KBM-7 (cell line): ENCODE measurements at regions not wholly inside any gene's neighbourhood (a gene's known extent, or its start where the extent isn't known, plus 50 kb on each side); places are given as distances from the start of the nearest gene placed in this dataset.

ENCODE experiments used
- DNase-seq: peaks from one replicate; pipeline ENCODE4 v3.0.0-alpha.2; 2015
- in situ Hi-C: fragments of 300-500 bp; cut with MboI; formaldehyde crosslinking; loops from 2 replicates; pipeline ENCODE4 v1.14.3; 2020; ENCODE audit warnings: low sequenced_read_pairs, low pct_unique_long_range_greater_than_20kb, mixed read lengths

DNA sequence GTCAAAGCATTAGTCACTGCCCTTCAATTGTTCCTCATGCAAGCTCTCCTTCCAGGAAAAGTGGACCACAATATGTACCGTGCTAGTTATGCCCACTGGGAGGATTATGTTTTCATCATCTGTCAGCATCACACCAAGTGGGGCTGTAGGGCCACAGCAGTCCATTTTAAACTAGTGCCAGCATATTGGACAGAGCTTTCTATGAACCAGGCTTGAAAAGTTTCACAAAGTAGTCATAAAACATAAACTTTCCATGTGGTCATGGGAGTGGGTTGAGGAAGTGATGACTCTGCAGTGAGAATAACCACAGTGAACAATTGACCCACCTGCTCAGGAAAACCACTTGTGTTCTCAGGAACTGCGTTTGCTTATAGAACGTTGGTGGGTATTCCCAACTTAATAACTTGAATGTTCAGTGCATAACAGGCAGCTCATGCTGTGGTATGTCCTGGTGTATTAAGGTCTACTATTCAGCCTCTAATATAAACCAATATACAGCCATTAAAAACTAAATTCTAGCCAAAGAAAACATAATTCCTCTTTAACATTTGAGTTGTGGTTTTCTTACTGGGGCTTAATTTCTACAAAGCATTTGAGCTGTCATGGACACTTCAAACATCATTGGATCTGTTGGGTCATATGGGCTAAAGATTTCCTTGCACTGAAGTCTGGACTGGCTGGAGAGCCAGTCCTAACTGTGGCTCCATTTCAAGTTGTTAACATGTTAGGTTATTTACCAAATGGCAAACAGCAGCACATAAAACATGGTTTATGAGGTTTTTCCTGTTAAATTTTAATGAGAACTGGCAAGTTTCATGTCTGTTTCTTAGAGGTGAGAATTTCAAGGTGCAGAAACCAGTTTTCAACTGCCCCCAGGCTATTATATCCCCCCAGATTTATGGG lies 274.1 kb downstream of the OTOL1 start:
- peak; percentile 83 for DNase-seq
- in situ Hi-C loops, result no loop called here

DNA sequence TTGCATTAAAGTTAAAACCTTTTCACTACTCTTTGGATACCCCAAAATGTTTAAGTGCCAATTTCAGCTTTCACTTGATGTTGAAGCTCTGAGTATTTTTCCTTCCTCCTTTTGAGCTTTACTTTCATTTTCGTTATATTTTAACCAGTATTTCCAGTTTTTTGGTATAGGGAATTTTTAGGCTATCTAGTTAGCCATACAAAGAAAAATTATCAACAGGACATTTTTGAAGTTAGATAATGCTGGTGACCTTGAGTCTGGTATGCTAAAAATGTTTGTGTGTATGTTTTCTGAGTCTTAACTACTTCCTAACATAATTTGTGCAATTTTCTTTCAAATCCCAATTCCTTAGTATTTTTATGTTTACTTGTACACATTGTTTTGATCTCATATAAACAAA lies 284.8 kb downstream of the OTOL1 start:
- DNase-seq, result peak; percentile 23
- in situ Hi-C loops, result no loop called here

DNA sequence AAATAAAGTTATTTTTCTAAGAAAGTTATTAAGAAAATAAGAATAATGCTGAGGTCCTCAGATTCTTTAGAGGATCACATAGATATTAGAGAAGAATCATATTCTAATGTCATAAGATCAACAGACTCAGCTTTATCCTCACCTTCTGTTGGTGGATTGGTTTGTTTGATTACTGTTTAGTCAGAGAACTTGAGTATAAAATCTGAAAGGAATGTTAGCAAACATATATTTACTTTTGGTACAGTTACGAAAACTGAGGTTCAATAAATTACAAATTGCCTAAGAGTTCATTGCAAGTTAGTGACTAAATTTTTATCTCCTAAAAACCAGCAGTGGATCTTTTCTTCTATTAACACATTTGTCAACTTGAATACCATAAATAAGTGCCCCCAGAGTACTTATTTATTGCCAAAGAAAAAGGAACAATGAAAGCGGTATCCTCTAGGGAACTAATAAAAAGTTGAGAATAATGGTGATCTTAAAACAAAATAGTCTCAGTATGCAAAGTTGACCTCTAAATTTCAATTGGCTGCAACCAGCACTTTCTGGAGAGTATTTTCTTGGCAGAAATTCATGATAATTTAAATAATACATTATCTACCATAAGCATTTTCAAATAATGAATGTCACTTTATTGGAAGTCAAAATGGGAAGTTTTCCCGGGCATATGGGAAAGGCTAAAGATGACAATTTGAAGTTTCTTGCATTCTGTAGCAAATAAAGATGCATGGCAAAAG lies 296.8 kb downstream of the OTOL1 start:
- DNase-seq, result no peak
- in situ Hi-C loops, result no loop called here

DNA sequence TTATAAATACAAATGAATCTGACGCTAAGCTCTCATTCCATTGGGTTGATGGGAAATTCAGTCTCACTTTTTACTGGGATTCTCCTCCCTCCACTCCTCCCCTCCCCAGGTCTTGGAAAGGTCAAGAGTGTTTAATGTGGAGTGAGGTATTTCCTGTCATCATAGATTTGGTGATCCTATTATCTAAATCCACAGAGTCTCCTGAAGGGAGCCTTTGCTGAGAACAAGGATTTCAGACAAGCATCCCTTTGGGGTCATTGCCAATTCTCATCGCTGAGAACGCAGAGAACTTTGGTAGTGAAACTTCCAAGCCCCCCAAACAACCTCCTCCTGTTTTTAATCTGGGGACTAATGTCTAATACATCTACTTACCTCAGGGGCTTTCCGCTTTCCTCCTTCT lies 297.9 kb downstream of the OTOL1 start:
- in situ Hi-C loops, result no loop called here
- no peak for DNase-seq

DNA sequence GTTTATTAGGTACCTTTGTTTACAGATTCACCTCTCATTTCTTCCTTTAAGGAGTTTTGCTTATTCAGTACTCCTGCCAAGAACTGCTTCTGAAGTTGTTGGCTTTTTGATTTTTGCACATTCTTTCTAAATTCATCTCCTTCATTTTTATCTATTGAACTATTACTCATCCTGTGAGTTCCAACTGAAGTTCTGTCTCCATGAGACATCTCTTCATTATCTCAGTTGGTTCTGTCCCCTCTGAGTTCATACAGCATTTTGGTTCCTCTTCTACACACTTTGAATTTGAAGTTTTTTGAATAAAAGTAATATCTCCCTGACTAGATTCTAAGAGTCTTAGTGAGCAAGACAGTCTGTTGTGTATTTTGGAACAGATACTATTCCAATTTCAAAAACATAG lies 299.7 kb downstream of the OTOL1 start:
- no peak for DNase-seq
- in situ Hi-C loops, result no loop called here

DNA sequence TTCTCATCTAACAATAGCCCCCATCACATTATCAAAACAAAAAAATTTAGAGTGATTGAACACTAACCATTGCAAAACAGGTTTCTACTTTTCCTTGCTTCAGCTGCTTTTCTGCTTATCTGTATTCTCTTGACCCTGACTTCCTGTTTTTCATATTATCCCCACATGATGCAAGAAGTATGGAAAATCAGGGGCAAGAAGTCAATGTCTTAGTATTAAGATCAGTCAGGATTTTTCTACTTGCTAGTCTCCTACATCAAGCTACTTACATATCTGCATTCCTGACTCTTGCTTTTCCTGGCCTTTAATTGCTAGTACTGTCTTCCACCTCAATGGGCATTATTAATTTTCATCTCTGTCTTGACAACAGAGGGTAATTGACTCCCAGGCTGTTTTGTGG lies 300.2 kb downstream of the OTOL1 start:
- in situ Hi-C loops, result no loop called here
- DNase-seq, result peak; percentile 47

DNA sequence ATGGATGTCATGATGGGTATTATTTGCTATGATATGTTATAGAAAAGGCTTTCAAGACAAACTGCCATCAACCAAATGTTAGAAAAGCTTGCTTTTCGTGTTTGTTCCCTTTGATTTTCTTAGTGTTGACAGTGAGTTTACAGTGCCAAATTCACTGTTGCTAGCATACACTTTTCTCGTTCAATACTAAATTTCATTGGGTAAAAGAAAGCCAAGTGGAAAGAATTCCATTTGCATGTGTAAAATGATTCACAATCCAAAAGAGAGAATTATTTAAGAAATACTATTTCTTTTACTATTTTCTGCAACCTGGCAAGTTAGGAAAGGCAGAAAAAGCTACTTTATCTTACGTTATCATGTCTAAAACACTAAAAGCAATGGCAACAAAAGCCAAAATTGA lies 301.4 kb downstream of the OTOL1 start:
- in situ Hi-C loops, result no loop called here
- DNase-seq, result no peak

DNA sequence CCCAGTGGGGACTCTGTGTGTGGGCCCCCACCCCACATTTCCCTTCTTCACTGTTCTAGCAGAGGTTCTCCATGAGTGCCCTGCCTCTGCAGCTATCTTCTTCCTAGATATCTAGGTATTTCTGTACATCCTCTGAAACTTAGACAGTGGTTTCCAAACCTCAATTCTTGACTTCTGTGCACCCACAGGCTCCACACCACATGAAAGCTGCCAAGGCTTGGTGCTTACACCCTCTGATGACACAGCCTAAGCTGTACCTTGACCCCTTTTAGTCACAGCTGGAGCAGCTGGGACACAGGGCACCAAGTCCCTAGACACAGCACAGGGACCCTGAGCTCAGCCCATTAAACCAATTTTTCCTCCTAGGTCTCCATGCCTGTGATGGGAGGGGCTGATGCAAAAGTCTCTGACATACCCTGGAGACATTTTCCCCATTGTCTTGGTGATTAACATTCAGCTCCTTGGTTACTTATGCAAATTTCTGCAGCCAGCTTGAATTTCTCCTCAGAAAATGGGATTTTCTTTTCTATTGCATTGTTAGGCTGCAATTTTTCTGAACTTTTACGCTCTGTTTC lies 304.5 kb downstream of the OTOL1 start:
- in situ Hi-C loops, result no loop called here
- DNase-seq, result no peak

DNA sequence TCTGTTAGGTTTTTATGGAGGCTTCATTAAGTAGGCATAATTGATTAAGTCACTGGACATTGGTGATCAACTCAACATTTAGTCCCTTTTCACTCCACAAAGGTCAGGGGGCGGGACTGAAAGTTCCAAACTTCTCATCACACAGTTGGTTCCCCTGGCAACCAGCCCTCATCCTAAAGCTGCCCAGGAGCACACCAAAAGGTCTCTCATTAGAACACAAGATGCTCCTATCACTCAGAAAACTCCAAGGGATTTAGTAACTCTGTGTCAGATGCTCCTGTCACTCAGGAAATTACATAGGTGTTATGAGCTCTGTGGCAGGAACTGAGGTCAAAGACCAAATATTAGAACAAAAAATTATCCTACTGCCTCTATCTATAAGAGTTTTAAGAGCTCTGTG lies 321.5 kb downstream of the OTOL1 start:
- no peak for DNase-seq
- in situ Hi-C loops, result no loop called here

DNA sequence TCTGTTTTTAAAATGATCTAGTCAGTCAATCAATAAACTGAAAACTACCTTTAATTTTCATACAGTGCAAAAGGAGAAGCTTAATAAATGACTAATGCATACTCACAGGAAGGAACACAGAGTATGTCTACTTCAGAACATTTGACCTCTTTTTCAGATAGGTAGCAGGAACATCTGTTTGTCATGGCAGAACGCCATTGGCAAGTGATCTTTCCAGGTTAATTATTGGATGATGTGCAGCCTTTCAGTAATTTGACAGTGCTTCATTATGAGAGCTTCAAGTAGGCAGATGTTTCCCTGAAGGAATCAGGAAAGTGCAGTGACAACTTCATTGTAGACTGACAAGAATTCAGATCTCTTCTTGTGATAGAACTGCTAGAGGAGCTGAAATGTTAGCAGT lies 325.0 kb downstream of the OTOL1 start:
- DNase-seq, result no peak
- in situ Hi-C loops, result no loop called here

DNA sequence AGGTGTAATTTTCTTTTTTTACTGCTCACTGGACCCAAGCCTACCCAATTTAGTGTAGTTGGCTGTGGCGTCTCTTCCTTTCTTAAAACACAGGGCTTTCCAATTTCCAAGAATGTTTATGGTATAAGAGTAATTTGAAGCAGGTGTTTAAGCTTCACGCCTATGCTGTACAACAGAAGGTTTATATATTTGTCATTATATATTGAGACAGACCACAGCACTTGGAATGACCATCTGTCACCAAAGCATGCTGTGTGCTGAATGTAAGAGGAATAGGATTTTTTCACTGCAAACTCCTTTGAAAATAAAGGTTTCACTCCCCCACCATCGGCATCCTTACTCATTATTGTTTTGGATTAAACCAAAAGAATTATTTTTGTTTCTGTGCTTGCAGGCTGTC lies 325.7 kb downstream of the OTOL1 start:
- in situ Hi-C loops, result no loop called here
- no peak for DNase-seq

DNA sequence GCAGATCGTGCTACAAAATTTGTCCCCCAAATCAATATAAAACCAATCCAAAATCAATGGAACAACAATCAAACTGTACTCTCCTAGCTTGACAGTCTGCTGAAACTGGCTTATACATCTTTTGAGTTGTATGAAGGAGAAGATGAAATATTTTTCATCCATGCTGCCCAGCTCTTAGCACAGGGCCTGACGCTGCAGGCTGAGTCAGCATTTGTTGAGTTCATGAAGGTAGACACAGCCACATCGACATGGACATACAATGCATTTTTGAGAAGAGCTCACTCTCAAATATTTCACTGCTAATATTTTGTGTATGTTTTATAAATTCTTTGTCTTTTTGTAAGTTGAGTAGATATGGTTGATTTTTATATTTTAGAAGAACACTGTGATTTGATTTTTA lies 327.3 kb downstream of the OTOL1 start:
- no peak for DNase-seq
- in situ Hi-C loops, result no loop called here

DNA sequence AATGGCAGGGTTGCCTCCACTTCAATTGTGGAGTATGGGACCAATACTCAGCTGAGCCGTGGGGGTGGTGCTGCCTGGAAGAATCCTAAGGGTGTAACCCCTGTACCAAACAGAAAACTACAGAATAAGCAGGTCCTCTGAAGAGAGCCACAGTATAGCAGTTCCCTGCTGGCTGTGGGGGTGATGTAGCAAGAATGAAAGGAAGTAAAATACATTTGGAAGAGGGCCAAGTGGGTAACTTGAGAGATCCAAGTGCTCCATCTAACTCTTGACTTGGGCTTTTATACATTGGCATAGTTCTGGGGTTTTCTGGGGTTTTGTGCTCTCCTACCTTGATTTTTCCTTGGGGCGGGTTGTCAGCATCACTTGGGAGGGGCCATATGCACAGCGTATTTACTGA lies 341.4 kb downstream of the OTOL1 start:
- in situ Hi-C loops, result no loop called here
- DNase-seq, result peak; percentile 39

DNA sequence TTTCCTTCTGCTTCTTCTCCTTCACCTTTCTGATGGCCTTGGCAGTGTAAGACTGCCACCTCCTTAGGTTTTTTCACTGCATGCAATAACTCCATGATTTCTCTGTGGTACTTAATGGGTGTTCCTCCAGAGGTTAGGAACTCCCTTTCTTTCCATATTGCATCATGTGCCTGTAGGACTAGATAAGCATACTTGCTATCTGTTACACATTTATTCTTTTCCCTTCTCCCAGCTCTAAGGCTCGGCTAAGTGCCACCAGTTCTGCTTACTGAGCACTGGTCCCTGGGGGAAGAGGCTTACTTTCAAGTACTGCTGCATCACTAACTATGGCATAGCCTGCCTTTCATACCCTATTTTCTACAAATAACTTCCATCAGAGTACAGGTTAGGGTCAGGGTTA lies 351.8 kb downstream of the OTOL1 start:
- in situ Hi-C loops, result no loop called here
- no peak for DNase-seq

DNA sequence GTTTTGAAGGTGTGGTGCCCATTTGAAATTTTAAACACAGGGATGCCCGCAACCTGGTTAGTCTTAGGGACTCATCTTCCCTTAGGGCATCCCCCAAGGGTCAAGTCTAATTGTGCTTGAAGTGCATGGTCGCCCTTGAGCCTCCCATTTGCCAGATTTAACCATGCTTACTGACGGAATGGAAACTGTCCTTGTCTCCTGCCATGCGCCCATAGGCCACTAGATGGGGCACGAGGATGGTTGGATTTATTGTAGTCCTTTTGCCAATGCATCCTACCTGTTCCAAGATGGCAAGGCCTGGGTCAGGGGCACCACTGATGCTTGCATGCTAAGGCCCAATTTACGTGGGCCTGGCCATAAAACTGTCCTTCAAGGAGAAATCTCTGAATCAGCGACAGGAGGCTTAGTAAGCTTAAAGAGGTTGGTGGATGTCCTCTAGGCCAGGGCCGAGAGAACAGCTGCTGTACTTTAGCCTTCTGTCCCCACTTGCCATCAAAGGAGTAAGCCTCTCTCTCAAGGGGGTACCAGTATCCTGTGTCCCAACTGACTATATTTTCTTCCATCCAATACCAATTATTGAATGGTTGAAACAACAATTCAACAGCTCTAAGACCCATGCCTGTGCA lies 355.4 kb downstream of the OTOL1 start:
- peak; percentile 73 for DNase-seq
- in situ Hi-C loops, result no loop called here

DNA sequence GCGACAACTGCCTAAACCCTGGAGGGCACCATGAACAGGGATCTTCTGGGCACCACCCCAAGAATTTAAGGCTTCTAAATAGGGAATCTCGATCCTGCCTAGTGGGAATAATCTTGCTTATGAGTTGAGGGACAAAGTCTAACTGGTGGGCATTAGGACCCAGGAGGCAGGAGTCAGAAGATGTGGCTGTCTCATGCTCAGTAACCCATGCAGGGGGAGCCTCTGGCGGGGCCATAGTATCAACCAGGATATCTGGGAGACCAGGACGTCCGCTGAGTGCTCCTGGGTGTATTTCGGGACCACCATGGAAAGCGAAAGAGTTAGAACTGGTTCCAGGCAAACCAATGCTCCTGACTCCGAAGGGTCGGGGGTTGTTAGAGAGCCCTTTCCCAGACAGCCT lies 356.1 kb downstream of the OTOL1 start:
- in situ Hi-C loops, result no loop called here
- DNase-seq, result no peak

DNA sequence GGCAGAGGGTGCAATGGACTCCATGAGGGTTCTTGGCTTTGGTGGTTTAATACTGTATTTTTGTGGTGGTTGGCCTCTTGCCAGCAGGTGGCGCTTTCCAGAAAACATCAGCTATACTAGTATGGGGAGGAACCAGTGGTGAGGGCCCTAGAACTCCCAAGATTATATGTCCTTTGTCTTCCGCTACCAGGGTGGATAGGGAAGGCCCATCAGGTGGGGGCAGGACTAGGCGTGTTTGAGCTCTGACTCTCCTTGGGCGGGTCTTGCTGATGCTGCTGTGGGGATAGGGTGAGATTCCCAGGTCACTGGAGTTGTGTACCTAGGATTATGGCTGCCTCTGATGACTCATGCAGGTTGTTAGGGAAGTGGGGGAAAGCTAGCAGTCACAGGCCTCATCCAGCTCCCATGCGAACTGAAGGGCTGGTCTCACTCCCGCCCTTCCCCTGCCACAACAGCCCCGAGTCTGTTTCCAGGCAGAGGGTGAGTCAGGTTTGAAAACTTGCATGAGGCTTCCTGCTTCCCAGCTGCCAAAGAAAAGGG lies 357.7 kb downstream of the OTOL1 start:
- in situ Hi-C loops, result no loop called here
- peak; percentile 64 for DNase-seq

DNA sequence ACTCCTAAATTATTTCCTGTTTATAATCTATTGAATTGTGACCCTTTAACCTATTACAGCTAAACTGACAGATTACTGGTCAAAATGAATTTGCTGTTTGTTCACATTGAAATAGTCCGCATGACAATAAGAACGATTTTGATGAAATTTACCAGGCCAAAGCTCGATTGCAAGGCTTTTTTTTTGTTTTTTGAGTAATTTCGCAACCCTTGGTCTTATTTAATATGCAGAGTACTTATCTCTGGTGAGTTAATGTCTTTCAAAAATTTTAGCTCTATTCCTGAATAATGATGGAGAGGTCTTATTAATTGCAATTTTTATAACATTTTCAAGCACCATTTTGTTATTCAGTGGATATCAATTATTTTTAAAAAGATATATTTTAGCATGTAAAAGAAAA lies 362.4 kb downstream of the OTOL1 start:
- in situ Hi-C loops, result no loop called here
- DNase-seq, result no peak

DNA sequence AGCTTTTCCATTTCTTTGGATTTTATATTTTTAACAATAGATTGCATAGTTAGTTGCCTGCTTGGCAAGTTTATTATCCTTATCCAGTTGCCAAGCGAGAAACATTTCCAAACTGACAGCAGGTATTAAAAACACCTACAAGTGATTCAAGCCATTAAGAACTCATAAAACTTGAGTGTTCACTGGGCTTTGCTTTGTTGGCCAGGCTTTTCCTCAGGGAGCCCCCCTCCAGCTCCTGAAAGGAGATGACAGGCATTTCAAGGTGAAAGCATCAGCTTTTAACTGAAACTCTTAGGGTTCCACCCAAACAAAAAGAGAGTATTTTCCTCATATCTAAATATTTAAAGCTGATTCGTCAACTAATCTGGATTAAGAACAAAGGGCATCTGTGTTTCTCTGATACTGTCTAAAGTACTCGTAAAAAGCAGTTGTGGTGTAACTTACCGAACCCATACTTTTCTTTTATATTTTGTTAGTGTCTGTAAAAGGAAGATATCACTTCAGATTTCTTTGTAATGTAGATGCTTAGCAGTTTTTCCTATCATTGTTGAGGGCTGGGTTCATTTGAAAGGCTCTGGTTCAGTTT lies 363.4 kb downstream of the OTOL1 start:
- no peak for DNase-seq
- in situ Hi-C loops, result no loop called here
